ENCODE measurements at regions not wholly inside any gene's neighbourhood (a gene's known extent, or its start where the extent isn't known, plus 50 kb on each side); places are given as distances from the start of the nearest gene placed in this dataset.

- Histone ChIP-seq H3K18ac (ENCODE audit: low read length) (no peak overlapping the region), H2BK5ac (ENCODE audit: low read length) (no peak overlapping the region), H2BK120ac (ENCODE audit: low read depth, low read length) (no peak overlapping the region), H3K36me3 (ENCODE audit: control insufficient read depth, insufficient read depth, low read length) (no peaks in the 10 kb centered on the region), H4K5ac (ENCODE audit: low read length) (no peak overlapping the region), H3K79me2 (ENCODE audit: control insufficient read depth, insufficient read depth, low read length) (no peaks in the 10 kb centered on the region), H3K4ac (ENCODE audit: low read depth, low read length) (no peak overlapping the region), H3K4me3 (ENCODE audit: low read length) (no peak overlapping the region), H3K27me3 (ENCODE audit: insufficient read depth, low read length, poor library complexity) (no peaks in the 10 kb centered on the region), H3K4me1 (ENCODE audit: control insufficient read depth, low read depth, low read length) (no peaks in the 10 kb centered on the region), H3K27ac (ENCODE audit: low read depth, low read length) (no peak overlapping the region), H4K8ac (ENCODE audit: low read depth, low read length) (no peak overlapping the region), H3K4me2 (ENCODE audit: low read length) (no peak overlapping the region), H2BK15ac (replicated peaks; ENCODE audit: low read depth) (no peak overlapping the region), H3K23ac (ENCODE audit: low read length) (no peak overlapping the region), H3K79me1 (ENCODE audit: low read length) (no peaks in the 10 kb centered on the region), H3K56ac (ENCODE audit: low read length) (no peak overlapping the region), H3K9ac (ENCODE audit: low read length) (no peak overlapping the region), H2AK5ac (ENCODE audit: low read length) (no peak overlapping the region)
- no CpG with 5 or more reads among the region's 2 CpGs for WGBS (ENCODE audit: extremely low coverage, insufficient coverage, low lambda C conversion rate)
- DNase-seq = no peak
These were observed 91.4 kb upstream of the MAD2L1 start for GRCh38 chr4:120158046-120158445.

- Histone ChIP-seq H3K4me2 (ENCODE audit: low read length) (no peak overlapping the region), H3K79me1 (ENCODE audit: low read length) (no peaks in the 10 kb centered on the region), H3K79me2 (ENCODE audit: control insufficient read depth, insufficient read depth, low read length) (no peaks in the 10 kb centered on the region), H3K27me3 (ENCODE audit: insufficient read depth, low read length, poor library complexity) (no peaks in the 10 kb centered on the region), H3K36me3 (ENCODE audit: control insufficient read depth, insufficient read depth, low read length) (no peaks in the 10 kb centered on the region), H3K4me1 (ENCODE audit: control insufficient read depth, low read depth, low read length) (no peaks in the 10 kb centered on the region), H2BK15ac (replicated peaks; ENCODE audit: low read depth) (no peak overlapping the region), H2AK5ac (ENCODE audit: low read length) (no peak overlapping the region), H3K4ac (ENCODE audit: low read depth, low read length) (no peak overlapping the region), H3K23ac (ENCODE audit: low read length) (no peak overlapping the region), H3K56ac (ENCODE audit: low read length) (no peak overlapping the region), H2BK120ac (ENCODE audit: low read depth, low read length) (no peak overlapping the region), H3K4me3 (ENCODE audit: low read length) (no peak overlapping the region), H4K8ac (ENCODE audit: low read depth, low read length) (no peak overlapping the region), H3K27ac (ENCODE audit: low read depth, low read length) (no peak overlapping the region), H3K9ac (ENCODE audit: low read length) (no peak overlapping the region), H4K5ac (ENCODE audit: low read length) (no peak overlapping the region), H2BK5ac (ENCODE audit: low read length) (no peak overlapping the region), H3K18ac (ENCODE audit: low read length) (no peak overlapping the region)
- WGBS (ENCODE audit: extremely low coverage, insufficient coverage, low lambda C conversion rate) = no CpG with 5 or more reads among the region's 5 CpGs
- peak; percentile 79 for DNase-seq
These were observed 89.6 kb upstream of the MAD2L1 start for GRCh38 chr4:120156120-120156718.

DNA sequence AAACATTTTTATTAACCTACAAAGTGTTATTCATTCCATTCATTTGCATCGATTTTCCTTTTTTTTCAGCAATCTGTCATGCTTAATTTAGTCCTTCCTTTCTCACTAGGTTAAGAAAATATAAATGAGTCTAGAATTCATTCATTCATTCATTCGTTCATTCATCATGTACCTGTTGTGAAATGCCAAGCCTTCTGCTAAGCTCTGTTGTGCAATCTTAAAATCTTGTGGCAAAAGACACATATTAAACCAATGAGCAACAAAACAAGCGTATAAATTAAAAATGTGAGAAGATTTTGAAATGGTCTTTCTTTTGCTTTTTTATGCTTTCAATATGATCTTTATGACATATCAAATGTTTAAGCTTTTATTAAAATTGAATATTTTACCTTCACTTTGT is 88.6 kb upstream of the MAD2L1 start:
- Histone ChIP-seq H2BK5ac (ENCODE audit: low read length) (no peak overlapping the region), H3K23ac (ENCODE audit: low read length) (no peak overlapping the region), H3K4me1 (ENCODE audit: control insufficient read depth, low read depth, low read length) (no peaks in the 10 kb centered on the region), H3K27me3 (ENCODE audit: insufficient read depth, low read length, poor library complexity) (no peaks in the 10 kb centered on the region), H3K79me2 (ENCODE audit: control insufficient read depth, insufficient read depth, low read length) (no peaks in the 10 kb centered on the region), H3K4me3 (ENCODE audit: low read length) (no peak overlapping the region), H3K18ac (ENCODE audit: low read length) (no peak overlapping the region), H3K9ac (ENCODE audit: low read length) (no peak overlapping the region), H2AK5ac (ENCODE audit: low read length) (no peak overlapping the region), H4K8ac (ENCODE audit: low read depth, low read length) (no peak overlapping the region), H2BK15ac (replicated peaks; ENCODE audit: low read depth) (no peak overlapping the region), H3K27ac (ENCODE audit: low read depth, low read length) (no peak overlapping the region), H3K36me3 (ENCODE audit: control insufficient read depth, insufficient read depth, low read length) (no peaks in the 10 kb centered on the region), H2BK120ac (ENCODE audit: low read depth, low read length) (no peak overlapping the region), H3K4me2 (ENCODE audit: low read length) (no peak overlapping the region), H3K79me1 (ENCODE audit: low read length) (no peaks in the 10 kb centered on the region), H3K4ac (ENCODE audit: low read depth, low read length) (no peak overlapping the region), H4K5ac (ENCODE audit: low read length) (no peak overlapping the region), H3K56ac (ENCODE audit: low read length) (no peak overlapping the region)
- no peak for DNase-seq
- WGBS (ENCODE audit: extremely low coverage, insufficient coverage, low lambda C conversion rate) = no CpG with 5 or more reads among the region's 3 CpGs

DNA sequence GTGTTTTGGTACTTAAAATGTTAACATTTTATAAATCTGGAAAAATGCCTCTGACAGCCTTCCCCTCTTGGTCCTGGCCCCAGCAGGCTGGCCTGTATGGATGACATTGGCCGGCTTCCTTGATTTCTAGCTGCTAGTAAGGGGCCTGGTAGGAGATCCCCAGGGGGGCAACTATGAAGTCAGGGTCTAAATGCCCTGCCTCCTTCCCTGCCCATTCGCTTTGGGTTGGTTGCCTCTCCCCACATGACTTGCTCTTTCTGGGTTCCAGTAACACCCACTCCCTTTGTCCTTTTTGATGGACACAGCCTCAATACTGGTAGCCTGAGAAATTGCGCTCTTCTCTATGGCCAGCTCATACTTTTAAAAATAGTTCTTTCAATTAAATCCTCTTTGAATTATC is 78.0 kb upstream of the MAD2L1 start:
- Histone ChIP-seq H2BK15ac (replicated peaks; ENCODE audit: low read depth) (no peak overlapping the region), H4K8ac (ENCODE audit: low read depth, low read length) (no peak overlapping the region), H3K27ac (ENCODE audit: low read depth, low read length) (no peak overlapping the region), H3K27me3 (ENCODE audit: insufficient read depth, low read length, poor library complexity) (no peaks in the 10 kb centered on the region), H2BK5ac (ENCODE audit: low read length) (no peak overlapping the region), H3K4me3 (ENCODE audit: low read length) (no peak overlapping the region), H3K79me1 (ENCODE audit: low read length) (no peaks in the 10 kb centered on the region), H4K5ac (ENCODE audit: low read length) (no peak overlapping the region), H3K4ac (ENCODE audit: low read depth, low read length) (no peak overlapping the region), H3K23ac (ENCODE audit: low read length) (no peak overlapping the region), H2AK5ac (ENCODE audit: low read length) (no peak overlapping the region), H2BK120ac (ENCODE audit: low read depth, low read length) (no peak overlapping the region), H3K36me3 (ENCODE audit: control insufficient read depth, insufficient read depth, low read length) (no peaks in the 10 kb centered on the region), H3K4me2 (ENCODE audit: low read length) (no peak overlapping the region), H3K4me1 (ENCODE audit: control insufficient read depth, low read depth, low read length) (no peaks in the 10 kb centered on the region), H3K79me2 (ENCODE audit: control insufficient read depth, insufficient read depth, low read length) (no peaks in the 10 kb centered on the region), H3K18ac (ENCODE audit: low read length) (no peak overlapping the region), H3K56ac (ENCODE audit: low read length) (no peak overlapping the region), H3K9ac (ENCODE audit: low read length) (no peak overlapping the region)
- no CpG with 5 or more reads among the region's 3 CpGs for whole genome bisulfite sequencing (ENCODE audit: extremely low coverage, insufficient coverage, low lambda C conversion rate)
- peak; percentile 13 for DNase-seq

DNA sequence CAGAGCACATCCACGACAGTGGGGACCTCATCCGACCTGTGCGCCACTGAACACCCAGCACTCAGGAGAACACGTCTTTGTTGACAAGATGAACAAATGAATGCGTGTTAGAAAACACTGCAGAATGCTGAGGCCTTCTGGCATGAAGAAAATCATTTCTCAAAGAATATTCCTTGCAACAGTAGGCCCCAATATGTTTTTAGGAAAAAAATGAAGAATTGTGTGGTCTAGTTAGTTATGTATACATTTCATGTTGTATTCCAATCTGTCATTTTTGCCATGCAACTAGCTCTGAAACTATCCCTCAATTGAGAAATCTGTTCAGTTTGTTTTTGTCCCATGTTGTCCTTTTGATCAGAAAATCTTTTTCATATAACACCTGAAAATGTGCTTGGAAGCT is 77.4 kb upstream of the MAD2L1 start:
- Histone ChIP-seq H2BK120ac (ENCODE audit: low read depth, low read length) (no peak overlapping the region), H4K8ac (ENCODE audit: low read depth, low read length) (no peak overlapping the region), H2BK5ac (ENCODE audit: low read length) (no peak overlapping the region), H3K18ac (ENCODE audit: low read length) (no peak overlapping the region), H3K4me2 (ENCODE audit: low read length) (no peak overlapping the region), H3K36me3 (ENCODE audit: control insufficient read depth, insufficient read depth, low read length) (no peaks in the 10 kb centered on the region), H3K9ac (ENCODE audit: low read length) (no peak overlapping the region), H3K27me3 (ENCODE audit: insufficient read depth, low read length, poor library complexity) (no peaks in the 10 kb centered on the region), H2BK15ac (replicated peaks; ENCODE audit: low read depth) (no peak overlapping the region), H2AK5ac (ENCODE audit: low read length) (no peak overlapping the region), H3K4me1 (ENCODE audit: control insufficient read depth, low read depth, low read length) (no peaks in the 10 kb centered on the region), H3K27ac (ENCODE audit: low read depth, low read length) (no peak overlapping the region), H3K79me2 (ENCODE audit: control insufficient read depth, insufficient read depth, low read length) (no peaks in the 10 kb centered on the region), H4K5ac (ENCODE audit: low read length) (no peak overlapping the region), H3K23ac (ENCODE audit: low read length) (no peak overlapping the region), H3K79me1 (ENCODE audit: low read length) (no peaks in the 10 kb centered on the region), H3K4ac (ENCODE audit: low read depth, low read length) (no peak overlapping the region), H3K56ac (ENCODE audit: low read length) (no peak overlapping the region), H3K4me3 (ENCODE audit: low read length) (no peak overlapping the region)
- no CpG with 5 or more reads among the region's 5 CpGs for WGBS (ENCODE audit: extremely low coverage, insufficient coverage, low lambda C conversion rate)
- no peak for DNase-seq

GRCh38 chr4:120139392-120139791 is 72.7 kb upstream of the MAD2L1 start:
- no peak overlapping the region for H3K4ac ChIP-seq (ENCODE audit: low read depth, low read length)
- no peak overlapping the region for H3K23ac ChIP-seq (ENCODE audit: low read length)
- H3K27ac ChIP-seq (ENCODE audit: low read depth, low read length) = no peak overlapping the region
- H2AK5ac ChIP-seq (ENCODE audit: low read length) = no peak overlapping the region
- no peaks in the 10 kb centered on the region for H3K4me1 ChIP-seq (ENCODE audit: control insufficient read depth, low read depth, low read length)
- no peaks in the 10 kb centered on the region for H3K79me2 ChIP-seq (ENCODE audit: control insufficient read depth, insufficient read depth, low read length)
- no peak overlapping the region for H2BK5ac ChIP-seq (ENCODE audit: low read length)
- no peak overlapping the region for H3K18ac ChIP-seq (ENCODE audit: low read length)
- H3K9ac ChIP-seq (ENCODE audit: low read length) = no peak overlapping the region
- H3K27me3 ChIP-seq (ENCODE audit: insufficient read depth, low read length, poor library complexity) = no peaks in the 10 kb centered on the region
- H3K4me3 ChIP-seq (ENCODE audit: low read length) = no peak overlapping the region
- no peak overlapping the region for H3K4me2 ChIP-seq (ENCODE audit: low read length)
- no peak overlapping the region for H2BK15ac ChIP-seq (replicated peaks; ENCODE audit: low read depth)
- H2BK120ac ChIP-seq (ENCODE audit: low read depth, low read length) = no peak overlapping the region
- H3K36me3 ChIP-seq (ENCODE audit: control insufficient read depth, insufficient read depth, low read length) = no peaks in the 10 kb centered on the region
- no peaks in the 10 kb centered on the region for H3K79me1 ChIP-seq (ENCODE audit: low read length)
- H4K8ac ChIP-seq (ENCODE audit: low read depth, low read length) = no peak overlapping the region
- no peak overlapping the region for H3K56ac ChIP-seq (ENCODE audit: low read length)
- no peak for DNase-seq
- no peak overlapping the region for H4K5ac ChIP-seq (ENCODE audit: low read length)

All from mesendoderm (in vitro differentiated cells).